ENCODE measurements at regions not wholly inside any gene's neighbourhood (a gene's known extent, or its start where the extent isn't known, plus 50 kb on each side); places are given as distances from the start of the nearest gene placed in this dataset.

DNA sequence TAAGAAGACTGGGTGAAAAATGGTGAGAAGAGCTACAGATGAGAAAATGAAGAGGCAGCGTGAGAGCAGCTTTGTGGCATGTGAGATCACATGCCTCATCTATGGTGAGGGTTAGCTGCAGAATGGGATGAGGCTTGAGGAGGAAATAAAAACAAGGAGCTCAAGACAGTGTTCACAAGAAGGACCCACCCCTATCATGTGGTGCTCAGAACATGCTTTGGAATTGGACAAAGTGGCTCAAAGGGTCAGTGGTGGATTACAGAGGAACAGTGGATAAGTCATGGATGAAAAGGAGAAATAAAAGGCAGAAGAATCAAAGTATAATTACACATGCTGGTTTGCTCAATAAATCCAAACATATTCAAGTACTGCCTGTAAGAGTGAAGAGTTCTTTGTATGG is 126.9 kb upstream of the UST start:
- RAD21 ChIA-PET (ENCODE audit: low non-redundant PET in 1 of 2, low total read pairs in 2 of 2, uncharacterized antibody in 2 of 2, unreplicated experiment in 2 of 2) = no interaction called here
- Histone ChIP-seq H3K9ac (ENCODE audit: low read length) (no peak overlapping the region), H3K27ac (ENCODE audit: low read depth, low read length) (no peak overlapping the region), H3K4me3 (replicated peaks in 1 of 2; ENCODE audit: low read depth in 1 of 2, low read length in 2 of 2) (no peak overlapping the region), H3K4me2 (ENCODE audit: low read length) (no peak overlapping the region), H3K4me1 (ENCODE audit: control insufficient read depth in 1 of 2, insufficient read depth in 2 of 2, low read length in 2 of 2) (no peaks in the 10 kb centered on the region), H3K9me2 (ENCODE audit: insufficient read depth) (no peaks in the 10 kb centered on the region), H3K36me3 (ENCODE audit: control insufficient read depth in 1 of 2, insufficient read depth in 2 of 2, low read length in 2 of 2) (no peaks in the 10 kb centered on the region), H2AFZ (ENCODE audit: low read depth, low read length, poor library complexity, severe bottlenecking) (no peak overlapping the region), H3K27me3 (ENCODE audit: insufficient read depth, low read length) (no peaks in the 10 kb centered on the region), H3K9me3 (ENCODE audit: control insufficient read depth in 1 of 2, insufficient read depth in 1 of 2, low read depth in 1 of 2, low read length in 2 of 2) (no peaks in the 10 kb centered on the region), H3K79me2 (ENCODE audit: insufficient read depth, low read length) (no peaks in the 10 kb centered on the region), H4K20me1 (ENCODE audit: insufficient read depth) (no peaks in the 10 kb centered on the region)
- POLR2A ChIA-PET = no interaction called here
- CTCF ChIA-PET = no interaction called here
- intact Hi-C loops (cut with micrococcal nuclease) = no loop called here
- DNase-seq (ENCODE audit: low read depth, low spot score) (no peak), ATAC-seq (no peak)
- TF ChIP-seq EGR1 (IDR thresholded peaks at IDR 0.05; ENCODE audit: low read depth) (no peak), SRF (IDR thresholded peaks at IDR 0.05; ENCODE audit: low read depth) (no peak), EZH2phosphoT487 (IDR thresholded peaks at IDR 0.05; ENCODE audit: borderline replicate concordance) (no peak), YY1 (IDR thresholded peaks at IDR 0.05; ENCODE audit: extremely low read depth, insufficient replicate concordance, low read depth, low read length) (no peak), SP1 (IDR thresholded peaks at IDR 0.05; ENCODE audit: low read depth) (no peak), TCF7L2 (IDR thresholded peaks at IDR 0.05; ENCODE audit: borderline replicate concordance, extremely low read depth, insufficient read depth, insufficient read length) (no peak)
- TF ChIP-seq, protein P1, sequence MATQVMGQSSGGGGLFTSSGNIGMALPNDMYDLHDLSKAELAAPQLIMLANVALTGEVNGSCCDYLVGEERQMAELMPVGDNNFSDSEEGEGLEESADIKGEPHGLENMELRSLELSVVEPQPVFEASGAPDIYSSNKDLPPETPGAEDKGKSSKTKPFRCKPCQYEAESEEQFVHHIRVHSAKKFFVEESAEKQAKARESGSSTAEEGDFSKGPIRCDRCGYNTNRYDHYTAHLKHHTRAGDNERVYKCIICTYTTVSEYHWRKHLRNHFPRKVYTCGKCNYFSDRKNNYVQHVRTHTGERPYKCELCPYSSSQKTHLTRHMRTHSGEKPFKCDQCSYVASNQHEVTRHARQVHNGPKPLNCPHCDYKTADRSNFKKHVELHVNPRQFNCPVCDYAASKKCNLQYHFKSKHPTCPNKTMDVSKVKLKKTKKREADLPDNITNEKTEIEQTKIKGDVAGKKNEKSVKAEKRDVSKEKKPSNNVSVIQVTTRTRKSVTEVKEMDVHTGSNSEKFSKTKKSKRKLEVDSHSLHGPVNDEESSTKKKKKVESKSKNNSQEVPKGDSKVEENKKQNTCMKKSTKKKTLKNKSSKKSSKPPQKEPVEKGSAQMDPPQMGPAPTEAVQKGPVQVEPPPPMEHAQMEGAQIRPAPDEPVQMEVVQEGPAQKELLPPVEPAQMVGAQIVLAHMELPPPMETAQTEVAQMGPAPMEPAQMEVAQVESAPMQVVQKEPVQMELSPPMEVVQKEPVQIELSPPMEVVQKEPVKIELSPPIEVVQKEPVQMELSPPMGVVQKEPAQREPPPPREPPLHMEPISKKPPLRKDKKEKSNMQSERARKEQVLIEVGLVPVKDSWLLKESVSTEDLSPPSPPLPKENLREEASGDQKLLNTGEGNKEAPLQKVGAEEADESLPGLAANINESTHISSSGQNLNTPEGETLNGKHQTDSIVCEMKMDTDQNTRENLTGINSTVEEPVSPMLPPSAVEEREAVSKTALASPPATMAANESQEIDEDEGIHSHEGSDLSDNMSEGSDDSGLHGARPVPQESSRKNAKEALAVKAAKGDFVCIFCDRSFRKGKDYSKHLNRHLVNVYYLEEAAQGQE (IDR thresholded peaks at IDR 0.05; ENCODE audit: low read depth) = no peak
- TF ChIP-seq, protein P2, sequence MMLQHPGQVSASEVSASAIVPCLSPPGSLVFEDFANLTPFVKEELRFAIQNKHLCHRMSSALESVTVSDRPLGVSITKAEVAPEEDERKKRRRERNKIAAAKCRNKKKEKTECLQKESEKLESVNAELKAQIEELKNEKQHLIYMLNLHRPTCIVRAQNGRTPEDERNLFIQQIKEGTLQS (IDR thresholded peaks at IDR 0.05) = no peak
- BruUV-seq (replicated peaks) = no TSS peak
